Astrocyte of the spinal cord (primary cell): ENCODE measurements at regions not wholly inside any gene's neighbourhood (a gene's known extent, or its start where the extent isn't known, plus 50 kb on each side); places are given as distances from the start of the nearest gene placed in this dataset.
A peak's percentile ranks its signal among the peaks of the same experiment; 100 is the strongest.

ENCODE experiments used
- DNase-seq: peaks from one replicate; pipeline ENCODE4 v3.0.0; 2011; ENCODE audit warnings: low read depth, low spot score
- H3K4me3 ChIP-seq: 2 replicates; pipeline ENCODE4 v1.5.1; 2011; ENCODE audit warnings: low read depth, mild to moderate bottlenecking, low read length, moderate library complexity
- in situ Hi-C: cut with HindIII; loops from 2 replicates; pipeline ENCODE4 v1.10.0; 2017; ENCODE audit warnings: low sequenced_read_pairs
- TF ChIP-seq, protein P1 (sequence below): IDR thresholded peaks from 2 replicates; pipeline ENCODE4 v1.5.1; 2012; ENCODE audit warnings: low read depth, mild to moderate bottlenecking, low read length, inconsistent platforms

DNA sequence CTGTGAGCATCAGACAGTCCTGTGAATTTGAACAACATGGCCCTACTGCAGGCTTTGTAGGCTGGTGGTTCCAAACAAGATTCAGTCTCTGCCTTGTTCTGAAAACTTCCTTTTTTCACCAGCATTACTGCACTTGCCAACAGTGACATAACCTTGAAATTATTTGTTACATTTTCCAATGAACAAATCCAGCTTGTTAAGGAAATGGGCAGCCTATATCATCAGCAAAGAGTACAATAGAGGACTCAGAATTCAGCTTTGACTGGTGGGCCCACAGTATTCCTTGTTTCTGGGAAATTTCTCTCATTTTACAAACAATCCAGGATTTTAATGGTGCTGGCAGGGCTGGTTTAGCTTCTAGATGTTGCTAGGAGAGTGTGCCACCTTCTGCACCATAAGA is 703.7 kb upstream of the FZD8 start:
- in situ Hi-C loops = no loop called here
- H3K4me3 ChIP-seq = no peak overlapping the region
- TF ChIP-seq, protein P1, sequence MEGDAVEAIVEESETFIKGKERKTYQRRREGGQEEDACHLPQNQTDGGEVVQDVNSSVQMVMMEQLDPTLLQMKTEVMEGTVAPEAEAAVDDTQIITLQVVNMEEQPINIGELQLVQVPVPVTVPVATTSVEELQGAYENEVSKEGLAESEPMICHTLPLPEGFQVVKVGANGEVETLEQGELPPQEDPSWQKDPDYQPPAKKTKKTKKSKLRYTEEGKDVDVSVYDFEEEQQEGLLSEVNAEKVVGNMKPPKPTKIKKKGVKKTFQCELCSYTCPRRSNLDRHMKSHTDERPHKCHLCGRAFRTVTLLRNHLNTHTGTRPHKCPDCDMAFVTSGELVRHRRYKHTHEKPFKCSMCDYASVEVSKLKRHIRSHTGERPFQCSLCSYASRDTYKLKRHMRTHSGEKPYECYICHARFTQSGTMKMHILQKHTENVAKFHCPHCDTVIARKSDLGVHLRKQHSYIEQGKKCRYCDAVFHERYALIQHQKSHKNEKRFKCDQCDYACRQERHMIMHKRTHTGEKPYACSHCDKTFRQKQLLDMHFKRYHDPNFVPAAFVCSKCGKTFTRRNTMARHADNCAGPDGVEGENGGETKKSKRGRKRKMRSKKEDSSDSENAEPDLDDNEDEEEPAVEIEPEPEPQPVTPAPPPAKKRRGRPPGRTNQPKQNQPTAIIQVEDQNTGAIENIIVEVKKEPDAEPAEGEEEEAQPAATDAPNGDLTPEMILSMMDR = no peak
- DNase-seq = peak; percentile 49

DNA sequence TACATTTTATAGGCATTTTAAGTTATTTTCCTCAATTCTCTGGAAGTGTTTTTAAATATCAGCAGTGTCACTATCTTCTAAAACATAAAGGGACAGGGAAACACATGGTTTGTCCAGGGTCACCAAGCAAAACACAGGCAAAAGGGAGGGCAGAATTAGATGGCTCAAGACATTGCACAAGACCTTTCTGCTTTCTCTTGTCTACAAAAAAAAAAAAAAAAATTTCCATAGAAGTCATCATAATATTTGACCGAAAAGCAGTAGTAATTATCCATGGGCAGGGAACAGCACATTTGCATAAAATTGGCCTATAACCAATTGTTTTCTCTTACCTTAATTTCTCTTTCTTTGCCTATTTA is 703.1 kb upstream of the FZD8 start:
- in situ Hi-C loops = no loop called here
- TF ChIP-seq, protein P1 = no peak
- H3K4me3 ChIP-seq = no peak overlapping the region
- no peak for DNase-seq

DNA sequence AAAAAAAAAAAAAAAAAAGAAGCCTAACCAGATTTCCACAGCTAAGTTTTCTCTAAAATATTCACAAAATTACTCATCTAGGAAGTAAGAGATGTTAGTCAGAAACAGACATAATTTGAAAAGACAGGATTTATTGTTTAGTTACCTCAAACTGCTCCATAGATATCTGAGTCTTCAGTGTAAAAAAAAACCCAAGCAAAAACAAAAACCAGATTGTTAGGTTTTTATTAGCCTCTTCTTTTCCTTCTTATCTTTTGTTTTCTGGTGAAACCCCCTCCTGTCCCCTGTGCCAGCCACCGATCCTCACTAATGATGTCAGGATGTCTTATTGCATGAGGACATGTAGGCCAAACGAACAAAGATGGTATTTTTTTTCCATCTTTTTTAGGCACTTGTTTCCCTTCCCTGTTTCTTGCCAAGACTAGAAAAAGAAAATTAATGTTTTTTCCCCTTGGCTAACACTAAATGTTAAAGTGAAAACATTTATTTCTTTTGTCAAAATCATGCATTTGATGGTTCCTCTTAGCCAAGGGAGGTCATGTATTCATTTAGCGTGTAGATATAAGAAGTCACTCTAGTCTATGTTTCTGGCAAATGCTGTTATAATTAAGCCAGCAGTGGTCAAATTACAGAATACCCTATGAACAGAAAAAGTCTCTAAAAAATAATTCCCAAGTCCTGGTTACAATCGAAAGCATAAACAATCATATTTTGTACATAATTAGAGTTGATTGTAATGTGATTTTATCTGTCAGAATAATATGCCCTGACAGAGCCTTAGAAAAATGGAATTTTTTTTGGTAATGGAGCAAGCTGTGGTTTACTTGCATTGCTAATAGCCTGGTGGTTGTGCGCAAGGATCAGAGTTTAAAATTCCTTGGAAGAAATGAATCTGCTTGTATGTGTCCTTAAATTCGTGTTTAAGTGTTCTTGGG is 702.4 kb upstream of the FZD8 start:
- DNase-seq = no peak
- in situ Hi-C loops = no loop called here
- TF ChIP-seq, protein P1 = no peak
- no peak overlapping the region for H3K4me3 ChIP-seq

DNA sequence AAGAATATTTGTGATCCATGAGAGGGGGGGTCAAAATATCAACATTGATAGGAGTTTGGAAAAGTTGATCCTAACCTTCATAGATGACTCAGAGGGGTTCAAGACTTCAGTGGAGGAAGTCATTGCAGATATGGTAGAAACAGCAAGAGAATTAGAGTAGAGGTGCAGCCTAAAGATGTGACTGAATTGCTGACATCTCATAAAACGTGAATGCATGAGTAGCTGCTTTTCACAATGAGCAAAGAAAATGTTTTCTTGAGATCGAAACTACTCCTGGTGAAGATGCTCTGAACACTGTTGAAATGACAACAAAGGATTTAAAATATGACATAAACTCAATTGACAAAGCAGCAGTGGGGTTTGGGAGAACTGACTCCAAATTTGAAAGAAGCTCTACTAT is 700.7 kb upstream of the FZD8 start:
- H3K4me3 ChIP-seq = no peak overlapping the region
- in situ Hi-C loops = no loop called here
- DNase-seq = no peak
- TF ChIP-seq, protein P1 = no peak

DNA sequence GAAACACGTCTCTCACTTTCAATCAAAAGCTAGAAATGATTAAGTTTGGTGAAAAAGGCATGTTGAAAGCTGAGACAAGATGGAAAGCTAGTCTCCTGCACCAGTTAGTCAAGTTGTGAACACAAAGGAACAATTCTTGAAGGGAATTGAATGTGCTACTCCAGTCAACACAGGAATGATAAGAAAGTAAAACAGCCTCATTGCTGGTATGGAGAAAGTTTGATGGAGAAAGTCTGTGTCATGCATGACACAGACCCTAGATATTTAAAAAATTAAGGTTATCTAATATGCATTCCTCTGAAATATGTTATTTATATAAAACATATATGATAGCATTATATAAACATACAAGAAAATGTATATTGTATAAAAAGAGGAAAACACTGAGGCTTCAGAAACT is 699.4 kb upstream of the FZD8 start:
- in situ Hi-C loops = no loop called here
- no peak overlapping the region for H3K4me3 ChIP-seq
- TF ChIP-seq, protein P1 = no peak
- no peak for DNase-seq

DNA sequence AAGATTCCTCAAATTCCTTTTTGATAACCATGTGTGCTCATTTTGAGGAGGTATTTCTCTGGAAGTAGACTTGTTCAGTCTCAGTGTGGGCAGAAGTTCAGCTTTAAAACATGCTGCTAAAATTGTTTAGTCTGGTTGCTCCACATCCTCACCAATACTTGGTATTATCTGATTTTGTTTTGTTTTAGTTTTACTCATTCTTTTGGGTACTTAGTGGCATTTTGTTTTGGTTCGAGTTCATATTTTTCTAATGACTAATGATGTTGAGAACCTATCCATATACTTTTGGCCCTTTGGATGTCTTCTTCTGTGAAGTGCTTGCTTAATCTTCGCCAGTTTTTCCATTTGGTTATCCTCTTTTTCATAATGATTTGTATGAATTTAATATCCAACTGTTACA is 694.2 kb upstream of the FZD8 start:
- H3K4me3 ChIP-seq = no peak overlapping the region
- TF ChIP-seq, protein P1 = no peak
- DNase-seq = peak; percentile 32
- in situ Hi-C loops = no loop called here
